Stomach (tissue), 4 donors: ENCODE measurements at regions not wholly inside any gene's neighbourhood (a gene's known extent, or its start where the extent isn't known, plus 50 kb on each side); places are given as distances from the start of the nearest gene placed in this dataset.

Experiments used
- EP300 ChIP-seq: sonication (generic); formaldehyde crosslinking; IDR thresholded peaks from one replicate; pipeline ENCODE4 v1.6.1; 2017; ENCODE audit warnings: antibody characterized with exemption
- POLR2A ChIP-seq, 4 donors: fragments of 450-650 bp; IDR thresholded peaks; one replicate each; pipeline ENCODE4 v1.6.1; 2016; ENCODE audit warnings: antibody characterized with exemption in 4 of 4, control low read depth in 2 of 4, mild to moderate bottlenecking in 1 of 4, moderate library complexity in 1 of 4
- POLR2AphosphoS5 ChIP-seq, 3 donors: sonication (generic); formaldehyde crosslinking; IDR thresholded peaks; one replicate each; pipeline ENCODE4 v1.6.1; 2016; ENCODE audit warnings: antibody characterized with exemption in 3 of 3
- TF ChIP-seq, protein P1 (sequence below), 7 experiments: fragments of 450-650 bp in 4 of 7; fragments of 200-600 bp in 3 of 7; sonication (generic) in 3 of 7; IDR thresholded peaks; one replicate each; pipeline ENCODE4 v1.5.1; 2016 to 2019; ENCODE audit warnings: antibody characterized with exemption in 7 of 7, control low read depth in 2 of 7, mild to moderate bottlenecking in 1 of 7

DNA sequence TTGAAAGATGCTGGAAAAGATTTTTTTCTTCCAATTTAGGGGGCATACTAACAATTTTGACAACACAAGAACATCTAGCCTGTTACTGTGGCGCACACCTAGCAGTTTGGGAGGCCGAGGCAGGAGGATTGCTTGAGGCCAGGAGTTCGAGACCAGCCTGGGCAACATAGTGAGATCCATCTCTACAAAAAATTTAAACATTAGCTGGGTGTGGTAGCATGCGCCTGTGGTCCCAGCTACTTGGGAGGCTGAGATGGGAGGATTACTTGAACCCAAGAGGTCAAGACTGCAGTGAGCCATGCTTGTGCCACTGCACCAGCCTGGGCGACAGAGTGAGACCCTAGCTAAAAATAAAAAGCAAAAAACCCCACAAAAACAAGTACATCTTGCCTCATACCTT is 168.8 kb downstream of the TANC2 start:
- TF ChIP-seq POLR2A (IDR thresholded peaks at IDR 0.05) (no peak), POLR2AphosphoS5 (IDR thresholded peaks at IDR 0.05) (no peak), EP300 (no peak)
- TF ChIP-seq, protein P1, sequence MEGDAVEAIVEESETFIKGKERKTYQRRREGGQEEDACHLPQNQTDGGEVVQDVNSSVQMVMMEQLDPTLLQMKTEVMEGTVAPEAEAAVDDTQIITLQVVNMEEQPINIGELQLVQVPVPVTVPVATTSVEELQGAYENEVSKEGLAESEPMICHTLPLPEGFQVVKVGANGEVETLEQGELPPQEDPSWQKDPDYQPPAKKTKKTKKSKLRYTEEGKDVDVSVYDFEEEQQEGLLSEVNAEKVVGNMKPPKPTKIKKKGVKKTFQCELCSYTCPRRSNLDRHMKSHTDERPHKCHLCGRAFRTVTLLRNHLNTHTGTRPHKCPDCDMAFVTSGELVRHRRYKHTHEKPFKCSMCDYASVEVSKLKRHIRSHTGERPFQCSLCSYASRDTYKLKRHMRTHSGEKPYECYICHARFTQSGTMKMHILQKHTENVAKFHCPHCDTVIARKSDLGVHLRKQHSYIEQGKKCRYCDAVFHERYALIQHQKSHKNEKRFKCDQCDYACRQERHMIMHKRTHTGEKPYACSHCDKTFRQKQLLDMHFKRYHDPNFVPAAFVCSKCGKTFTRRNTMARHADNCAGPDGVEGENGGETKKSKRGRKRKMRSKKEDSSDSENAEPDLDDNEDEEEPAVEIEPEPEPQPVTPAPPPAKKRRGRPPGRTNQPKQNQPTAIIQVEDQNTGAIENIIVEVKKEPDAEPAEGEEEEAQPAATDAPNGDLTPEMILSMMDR (IDR thresholded peaks at IDR 0.05) = no peak
